ENCODE measurements at regions not wholly inside any gene's neighbourhood (a gene's known extent, or its start where the extent isn't known, plus 50 kb on each side); places are given as distances from the start of the nearest gene placed in this dataset.

DNA sequence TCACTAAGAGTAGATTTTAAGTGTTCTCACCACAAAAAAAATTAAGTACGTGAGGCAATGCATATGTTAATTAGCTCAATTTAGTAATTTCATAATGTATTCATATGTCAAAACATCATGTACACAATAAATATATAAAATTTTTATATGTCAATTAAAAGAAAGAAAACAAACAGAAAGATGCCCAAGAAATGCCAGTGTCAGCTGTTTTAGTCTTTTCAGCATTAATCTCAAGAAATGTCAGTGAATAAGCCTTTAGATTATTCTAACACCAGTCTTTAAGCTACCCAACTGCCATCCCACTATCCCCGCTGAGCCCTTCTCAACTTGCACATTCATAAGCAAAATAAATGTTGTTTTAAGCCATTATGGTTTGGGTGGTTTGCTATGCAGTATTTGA is 76.5 kb downstream of the C1D start:
- Mint-ChIP-seq H3K36me3 (ENCODE audit: insufficient read depth in 2 of 2) (peaks cover 0 to 2% of the 10 kb centered on the region in 2 donors), H3K27ac (no peak overlapping the region), H3K4me3 (no peak overlapping the region), H3K4me1 (ENCODE audit: low read depth) (no peaks in the 10 kb centered on the region), H3K9me3 (peaks cover 0 to 1% of the 10 kb centered on the region in 2 donors), H3K27me3 (ENCODE audit: low read depth) (peaks cover 10% of the 10 kb centered on the region)
- DNase-seq, result no peak
- no peak for ATAC-seq (replicated peaks in 1 of 2)

Measured in activated T-cell treated with anti-CD3 and anti-CD28 coated beads, Interleukin-2, amount 50 U/mL, for 72 hours (primary cell).